ENCODE measurements at regions not wholly inside any gene's neighbourhood (a gene's known extent, or its start where the extent isn't known, plus 50 kb on each side); places are given as distances from the start of the nearest gene placed in this dataset.

DNA sequence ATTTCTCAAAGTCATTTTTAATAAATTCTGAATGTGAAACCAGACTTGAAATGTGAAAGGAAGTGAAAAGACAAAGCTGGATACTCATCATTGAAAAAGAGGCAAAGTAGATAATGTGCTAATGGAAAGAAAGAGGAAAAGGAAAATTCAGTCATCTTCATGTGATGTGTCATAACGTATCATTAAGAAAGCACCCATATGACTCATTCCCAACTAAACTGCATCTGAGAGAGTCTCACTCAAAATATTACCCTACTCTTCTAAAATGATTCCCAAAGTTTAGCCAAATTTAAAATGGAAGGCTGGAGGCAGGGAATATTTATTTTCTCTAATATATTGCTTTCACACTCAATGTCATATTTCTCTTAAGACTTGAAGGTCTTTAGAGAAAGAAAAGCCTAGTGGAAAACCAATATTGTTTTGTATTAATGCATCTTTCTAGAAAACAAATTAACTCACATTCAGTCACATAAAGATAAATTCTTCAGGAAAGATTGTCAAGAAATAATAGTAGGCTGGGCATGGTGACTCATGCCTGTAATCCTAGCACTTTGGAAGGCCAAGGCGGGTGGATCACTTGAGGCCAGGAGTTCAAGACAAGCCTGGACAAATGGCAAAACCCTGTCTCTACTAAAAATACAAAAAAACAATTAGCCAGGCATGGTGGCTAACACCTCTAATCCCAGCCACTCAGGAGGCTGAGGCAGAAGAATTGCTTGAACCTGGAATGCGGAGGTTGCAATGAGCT lies 129.9 kb downstream of the SLC30A10 start:
- TF ChIP-seq EP300 (IDR thresholded peaks at IDR 0.05; ENCODE audit: borderline replicate concordance), result no peak
- no peak for TF ChIP-seq RAD21 (IDR thresholded peaks at IDR 0.05; ENCODE audit: low read depth)
- TF ChIP-seq TAF1 (IDR thresholded peaks at IDR 0.05; ENCODE audit: low read depth), result no peak
- TF ChIP-seq CEBPB (IDR thresholded peaks at IDR 0.05), result no peak
- TF ChIP-seq, protein P1, sequence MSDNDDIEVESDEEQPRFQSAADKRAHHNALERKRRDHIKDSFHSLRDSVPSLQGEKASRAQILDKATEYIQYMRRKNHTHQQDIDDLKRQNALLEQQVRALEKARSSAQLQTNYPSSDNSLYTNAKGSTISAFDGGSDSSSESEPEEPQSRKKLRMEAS (IDR thresholded peaks at IDR 0.05), result no peak
- TF ChIP-seq, protein P2, sequence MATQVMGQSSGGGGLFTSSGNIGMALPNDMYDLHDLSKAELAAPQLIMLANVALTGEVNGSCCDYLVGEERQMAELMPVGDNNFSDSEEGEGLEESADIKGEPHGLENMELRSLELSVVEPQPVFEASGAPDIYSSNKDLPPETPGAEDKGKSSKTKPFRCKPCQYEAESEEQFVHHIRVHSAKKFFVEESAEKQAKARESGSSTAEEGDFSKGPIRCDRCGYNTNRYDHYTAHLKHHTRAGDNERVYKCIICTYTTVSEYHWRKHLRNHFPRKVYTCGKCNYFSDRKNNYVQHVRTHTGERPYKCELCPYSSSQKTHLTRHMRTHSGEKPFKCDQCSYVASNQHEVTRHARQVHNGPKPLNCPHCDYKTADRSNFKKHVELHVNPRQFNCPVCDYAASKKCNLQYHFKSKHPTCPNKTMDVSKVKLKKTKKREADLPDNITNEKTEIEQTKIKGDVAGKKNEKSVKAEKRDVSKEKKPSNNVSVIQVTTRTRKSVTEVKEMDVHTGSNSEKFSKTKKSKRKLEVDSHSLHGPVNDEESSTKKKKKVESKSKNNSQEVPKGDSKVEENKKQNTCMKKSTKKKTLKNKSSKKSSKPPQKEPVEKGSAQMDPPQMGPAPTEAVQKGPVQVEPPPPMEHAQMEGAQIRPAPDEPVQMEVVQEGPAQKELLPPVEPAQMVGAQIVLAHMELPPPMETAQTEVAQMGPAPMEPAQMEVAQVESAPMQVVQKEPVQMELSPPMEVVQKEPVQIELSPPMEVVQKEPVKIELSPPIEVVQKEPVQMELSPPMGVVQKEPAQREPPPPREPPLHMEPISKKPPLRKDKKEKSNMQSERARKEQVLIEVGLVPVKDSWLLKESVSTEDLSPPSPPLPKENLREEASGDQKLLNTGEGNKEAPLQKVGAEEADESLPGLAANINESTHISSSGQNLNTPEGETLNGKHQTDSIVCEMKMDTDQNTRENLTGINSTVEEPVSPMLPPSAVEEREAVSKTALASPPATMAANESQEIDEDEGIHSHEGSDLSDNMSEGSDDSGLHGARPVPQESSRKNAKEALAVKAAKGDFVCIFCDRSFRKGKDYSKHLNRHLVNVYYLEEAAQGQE (IDR thresholded peaks at IDR 0.05; ENCODE audit: low read depth), result no peak
- no peak for TF ChIP-seq USF1 (IDR thresholded peaks at IDR 0.05)
- no peak for TF ChIP-seq YY1 (IDR thresholded peaks at IDR 0.05; ENCODE audit: low read depth)
- no peak for TF ChIP-seq TCF12 (IDR thresholded peaks at IDR 0.05; ENCODE audit: low read depth)
